Left ventricle myocardium superior (tissue), 1 donor: ENCODE measurements at regions not wholly inside any gene's neighbourhood (a gene's known extent, or its start where the extent isn't known, plus 50 kb on each side); places are given as distances from the start of the nearest gene placed in this dataset.
"Not testable (repeated sequence)": the region's sequence is repeated elsewhere in the genome, so short reads cannot be mapped to it uniquely, and the experiment has no call there.

ENCODE experiments used
- ATAC-seq: fragments of 200-7000 bp; cut with Tn5 transposase; one replicate; pipeline ENCODE4 v1.9.1; 2020; ENCODE audit warnings: mild to moderate bottlenecking, moderate library complexity
- DNase-seq: peaks from one replicate; pipeline ENCODE4 v3.0.0-alpha.2; 2020
- intact Hi-C: fragments of 100-400 bp; cut with micrococcal nuclease; formaldehyde crosslinking; loops from one replicate; pipeline ENCODE4 v1.11.0; 2022
- donor health status: DM: no; HTN: yes; CAD: no; lungs with severe emphysema.

GRCh38 chr2:223169830-223170605 is 118.0 kb downstream of the KCNE4 start:
- no peak for ATAC-seq
- DNase-seq: no peak
- intact Hi-C loops: no loop called here

GRCh38 chr2:223176970-223177369 is 125.0 kb downstream of the KCNE4 start:
- DNase-seq: no peak
- no peak for ATAC-seq
- intact Hi-C loops: no loop called here

- ATAC-seq (no peak), DNase-seq (no peak)
- intact Hi-C loops: no loop called here
These were observed 128.5 kb downstream of the KCNE4 start for GRCh38 chr2:223180463-223180862.

GRCh38 chr2:223181561-223181960 is 129.6 kb downstream of the KCNE4 start:
- no peak for DNase-seq
- intact Hi-C loops: no loop called here
- no peak for ATAC-seq

GRCh38 chr2:223182356-223182755 is 130.4 kb downstream of the KCNE4 start:
- ATAC-seq (no peak), DNase-seq (no peak)
- intact Hi-C loops: no loop called here

- DNase-seq (no peak), ATAC-seq (no peak)
- intact Hi-C loops: no loop called here
These were observed 133.6 kb downstream of the KCNE4 start for GRCh38 chr2:223185638-223186037.

- intact Hi-C loops: no loop called here
- DNase-seq (no peak), ATAC-seq (no peak)
These were observed 135.3 kb downstream of the KCNE4 start for GRCh38 chr2:223187256-223187655.

GRCh38 chr2:223190561-223191206 is 138.7 kb downstream of the KCNE4 start:
- DNase-seq, ATAC-seq, intact Hi-C loops: not testable (repeated sequence)

- no peak for ATAC-seq
- intact Hi-C loops: no loop called here
- peak; percentile 18 for DNase-seq
These were observed 144.3 kb downstream of the KCNE4 start for GRCh38 chr2:223196331-223196730.

- ATAC-seq: no peak
- intact Hi-C loops: no loop called here
- no peak for DNase-seq
These were observed 145.1 kb downstream of the KCNE4 start for GRCh38 chr2:223197046-223197445.

- intact Hi-C loops: no loop called here
- no peak for ATAC-seq
- DNase-seq: no peak
These were observed 147.8 kb downstream of the KCNE4 start for GRCh38 chr2:223199531-223200515.

- intact Hi-C loops: no loop called here
- ATAC-seq (no peak), DNase-seq (no peak)
These were observed 152.3 kb downstream of the KCNE4 start for GRCh38 chr2:223203971-223204929.

- no peak for ATAC-seq
- intact Hi-C loops: no loop called here
These were observed 158.5 kb downstream of the KCNE4 start for GRCh38 chr2:223210489-223210888.

GRCh38 chr2:223214394-223215253 is 162.6 kb downstream of the KCNE4 start:
- intact Hi-C loops: no loop called here
- no peak for DNase-seq
- no peak for ATAC-seq

More at GRCh38 chr2:223210489-223210888, 158.5 kb downstream of the KCNE4 start:
- no peak for DNase-seq

GRCh38 chr2:223215254-223215516 is 163.2 kb downstream of the KCNE4 start:
- ATAC-seq (no peak), DNase-seq (no peak)
- intact Hi-C loops: no loop called here

- no peak for ATAC-seq
- no peak for DNase-seq
- intact Hi-C loops: no loop called here
These were observed 165.4 kb downstream of the KCNE4 start for GRCh38 chr2:223217373-223217772.

- DNase-seq (no peak), ATAC-seq (no peak)
- intact Hi-C loops: no loop called here
These were observed 166.7 kb downstream of the KCNE4 start for GRCh38 chr2:223218587-223219178.
